ENCODE measurements at regions not wholly inside any gene's neighbourhood (a gene's known extent, or its start where the extent isn't known, plus 50 kb on each side); places are given as distances from the start of the nearest gene placed in this dataset.

- TF ChIP-seq EP300 (IDR thresholded peaks at IDR 0.05) (no peak), CTCF (IDR thresholded peaks at IDR 0.05) (no peak)
Measured at GRCh38 chr7:41491308-41491707, 211.6 kb downstream of the INHBA start.
